H1 (cell line): ENCODE measurements at regions not wholly inside any gene's neighbourhood (a gene's known extent, or its start where the extent isn't known, plus 50 kb on each side); places are given as distances from the start of the nearest gene placed in this dataset.

ENCODE experiments used
- CTCF ChIA-PET: fragments of 300-600 bp; sonication (Branson Sonifier 250); formaldehyde crosslinking; loops from one replicate; lab custom pipeline; 2021; ENCODE audit not compliant: partially characterized antibody; lab: Charles Lee
- POLR2A ChIA-PET: fragments of 300-600 bp; sonication (Branson Sonifier 250); formaldehyde crosslinking; loops from one replicate; lab custom pipeline; 2021; ENCODE audit warnings: inconsistent platforms; ENCODE audit not compliant: partially characterized antibody; lab: Charles Lee
- DNase-seq, 2 experiments: peaks; one replicate each; pipeline versions ENCODE4 v3.0.0 to v3.0.0-alpha.2; 2010 to 2022; ENCODE audit warnings: low spot score in 2 of 2, low read depth in 1 of 2, mixed read lengths in 1 of 2
- FAIRE-seq: peaks from 2 replicates; lab custom pipeline; 2011; peaks lifted over from hg19 to GRCh38; lab: Jason Lieb, UNC
- H2AFZ ChIP-seq: 2 replicates; pipeline ENCODE4 v1.8.1; 2012; ENCODE audit warnings: low read length, inconsistent platforms
- H2AK5ac ChIP-seq: 2 replicates; pipeline ENCODE4 v1.6.1; 2013; ENCODE audit warnings: low read depth, low read length
- H2BK120ac ChIP-seq: replicated peaks from 2 replicates; pipeline ENCODE3; 2013; ENCODE audit warnings: low read depth, low read length, inconsistent platforms
- H2BK12ac ChIP-seq: 2 replicates; pipeline ENCODE4 v1.6.1; 2013; ENCODE audit warnings: low read depth, low read length
- H2BK15ac ChIP-seq: 2 replicates; pipeline ENCODE4 v1.6.1; 2013; ENCODE audit warnings: low read length
- H2BK20ac ChIP-seq: 2 replicates; pipeline ENCODE4 v1.6.1; 2013; ENCODE audit warnings: low read length
- H2BK5ac ChIP-seq: 2 replicates; pipeline ENCODE4 v1.6.1; 2013; ENCODE audit warnings: low read depth, low read length
- H3K14ac ChIP-seq: 2 replicates; pipeline ENCODE4 v1.6.1; 2013; ENCODE audit warnings: inconsistent platforms; ENCODE audit not compliant: insufficient read length
- H3K18ac ChIP-seq: 2 replicates; pipeline ENCODE4 v1.6.1; 2013; ENCODE audit warnings: low read length; ENCODE audit errors: extremely low read depth
- H3K23ac ChIP-seq: 2 replicates; pipeline ENCODE4 v1.6.1; 2013; ENCODE audit warnings: inconsistent platforms; ENCODE audit not compliant: insufficient read length
- H3K23me2 ChIP-seq: 2 replicates; pipeline ENCODE4 v1.6.1; 2013; ENCODE audit warnings: low read depth, low read length
- H3K27ac ChIP-seq: 2 replicates; pipeline ENCODE4 v1.6.1; 2011; ENCODE audit warnings: low read depth, low read length, inconsistent platforms
- H3K27me3 ChIP-seq, 4 experiments: replicated peaks in 1 of 4; 1 replicate in 1 of 4; 2 replicates in 3 of 4; pipeline versions ENCODE4 v1.6.1 to v1.8.1; 2011 to 2013; ENCODE audit warnings: low read length in 3 of 4, mild to moderate bottlenecking in 3 of 4, inconsistent platforms in 2 of 4, mixed read lengths in 2 of 4, moderate library complexity in 1 of 4; ENCODE audit not compliant: control insufficient read depth in 3 of 4, insufficient read depth in 3 of 4; ENCODE audit errors: extremely low read depth in 1 of 4
- H3K36me3 ChIP-seq, 4 experiments: 2 replicates each; pipeline versions ENCODE4 v1.6.1 to v1.8.1; 2011 to 2013; ENCODE audit warnings: mild to moderate bottlenecking in 4 of 4, low read length in 3 of 4, moderate library complexity in 2 of 4, control low read depth in 1 of 4, inconsistent platforms in 1 of 4; ENCODE audit not compliant: insufficient read depth in 4 of 4, control insufficient read depth in 2 of 4
- H3K4ac ChIP-seq: replicated peaks from 2 replicates; pipeline ENCODE3; 2013; ENCODE audit warnings: low read length, low read depth, mixed read lengths, inconsistent platforms; ENCODE audit not compliant: insufficient read length
- H3K4me1 ChIP-seq, 4 experiments: replicated peaks in 1 of 4; 1 replicate in 1 of 4; 2 replicates in 3 of 4; pipeline versions ENCODE4 v1.6.1 to v1.8.1; 2011 to 2013; ENCODE audit warnings: low read length in 3 of 4, inconsistent platforms in 2 of 4, mixed read lengths in 1 of 4; ENCODE audit not compliant: insufficient read depth in 4 of 4, control insufficient read depth in 3 of 4
- H3K4me2 ChIP-seq, 2 experiments: 2 replicates each; pipeline versions ENCODE4 v1.6.1 to v1.8.1; 2011 to 2013; ENCODE audit warnings: low read depth in 2 of 2, low read length in 2 of 2, control low read depth in 1 of 2, inconsistent platforms in 1 of 2, mild to moderate bottlenecking in 1 of 2; ENCODE audit not compliant: insufficient read depth in 1 of 2
- H3K4me3 ChIP-seq, 4 experiments: fragments of 200-600, 300-600 bp in 1 of 4; sonication (generic), shearing (Covaris generic), sonication (Bioruptor Twin) in 1 of 4; 2 replicates each; pipeline versions ENCODE4 v1.5.1 to v1.8.1; 2011 to 2016; ENCODE audit warnings: low read length in 4 of 4, low read depth in 3 of 4, control low read depth in 2 of 4, inconsistent platforms in 2 of 4, mild to moderate bottlenecking in 2 of 4, mixed read lengths in 1 of 4, moderate library complexity in 1 of 4; ENCODE audit not compliant: insufficient read depth in 2 of 4; ENCODE audit errors: extremely low read depth in 1 of 4
- H3K56ac ChIP-seq: replicated peaks from 2 replicates; pipeline ENCODE3; 2013; ENCODE audit warnings: low read depth, mild to moderate bottlenecking, mixed read lengths, low read length, inconsistent platforms; ENCODE audit not compliant: insufficient read length
- H3K79me1 ChIP-seq: 2 replicates; pipeline ENCODE4 v1.6.1; 2013; ENCODE audit warnings: low read depth, low read length, control low read depth
- H3K79me2 ChIP-seq, 2 experiments: 2 replicates each; pipeline versions ENCODE4 v1.6.1 to v1.8.1; 2012 to 2013; ENCODE audit warnings: low read length in 2 of 2, mild to moderate bottlenecking in 2 of 2, inconsistent platforms in 1 of 2; ENCODE audit not compliant: insufficient read depth in 2 of 2, control insufficient read depth in 1 of 2
- H3K9ac ChIP-seq, 4 experiments: replicated peaks in 1 of 4; 1 replicate in 1 of 4; 2 replicates in 3 of 4; pipeline versions ENCODE4 v1.6.1 to v1.8.1; 2011 to 2013; ENCODE audit warnings: low read depth in 3 of 4, low read length in 3 of 4, control low read depth in 2 of 4, mild to moderate bottlenecking in 2 of 4, moderate library complexity in 2 of 4, inconsistent platforms in 1 of 4; ENCODE audit errors: extremely low read depth in 1 of 4
- H3K9me3 ChIP-seq, 2 experiments: 2 replicates each; pipeline versions ENCODE4 v1.6.1 to v1.8.1; 2012 to 2013; ENCODE audit warnings: mild to moderate bottlenecking in 2 of 2, moderate library complexity in 2 of 2, control low read depth in 1 of 2, inconsistent platforms in 1 of 2, low read depth in 1 of 2, low read length in 1 of 2, mixed read lengths in 1 of 2; ENCODE audit not compliant: insufficient read depth in 2 of 2
- H4K20me1 ChIP-seq, 2 experiments: replicated peaks in 1 of 2; 2 replicates each; pipeline versions ENCODE3 to v1.8.1; 2011 to 2013; ENCODE audit warnings: inconsistent platforms in 2 of 2, low read length in 2 of 2, mild to moderate bottlenecking in 1 of 2; ENCODE audit not compliant: insufficient read depth in 2 of 2, control insufficient read depth in 1 of 2
- H4K5ac ChIP-seq: 2 replicates; pipeline ENCODE4 v1.6.1; 2013; ENCODE audit warnings: low read length, low read depth, mixed read lengths, inconsistent platforms; ENCODE audit not compliant: insufficient read length
- H4K8ac ChIP-seq: 2 replicates; pipeline ENCODE4 v1.8.0; 2013; ENCODE audit warnings: mild to moderate bottlenecking, moderate library complexity, low read length, inconsistent platforms; ENCODE audit not compliant: insufficient read depth; ENCODE audit errors: extremely low read depth
- H4K91ac ChIP-seq: replicated peaks from 2 replicates; pipeline ENCODE3; 2013; ENCODE audit warnings: low read length, mixed read lengths, inconsistent platforms; ENCODE audit not compliant: insufficient read length
- HDAC6 ChIP-seq: IDR thresholded peaks from one replicate; pipeline ENCODE4 v1.7.1; 2012; ENCODE audit warnings: low read depth, mild to moderate bottlenecking, inconsistent platforms, low read length, moderate library complexity
- POLR2A ChIP-seq, 2 experiments: IDR thresholded peaks; 1 replicate in 1 of 2; 2 replicates in 1 of 2; pipeline ENCODE4 v1.6.1; 2011; ENCODE audit warnings: low read depth in 2 of 2, low read length in 2 of 2, mild to moderate bottlenecking in 2 of 2; ENCODE audit errors: control extremely low read depth in 1 of 2
- WGBS, 2 experiments: shearing (Covaris generic) in 1 of 2; methylation state at CpG; one replicate each; pipeline versions ENCODE4 v1.1.6 to v1.1.7; 2013 to 2015; ENCODE audit warnings: low lambda C conversion rate in 2 of 2, mixed read lengths in 2 of 2, inconsistent platforms in 1 of 2, low coverage in 1 of 2, missing lambda C conversion rate in 1 of 2; ENCODE audit not compliant: insufficient replicate concordance in 2 of 2, insufficient coverage in 1 of 2, insufficient read length in 1 of 2; ENCODE audit errors: extremely low coverage in 1 of 2, missing lambda C conversion rate in 1 of 2; 5-methylcytosine and 5-hydroxymethylcytosine counted together

DNA sequence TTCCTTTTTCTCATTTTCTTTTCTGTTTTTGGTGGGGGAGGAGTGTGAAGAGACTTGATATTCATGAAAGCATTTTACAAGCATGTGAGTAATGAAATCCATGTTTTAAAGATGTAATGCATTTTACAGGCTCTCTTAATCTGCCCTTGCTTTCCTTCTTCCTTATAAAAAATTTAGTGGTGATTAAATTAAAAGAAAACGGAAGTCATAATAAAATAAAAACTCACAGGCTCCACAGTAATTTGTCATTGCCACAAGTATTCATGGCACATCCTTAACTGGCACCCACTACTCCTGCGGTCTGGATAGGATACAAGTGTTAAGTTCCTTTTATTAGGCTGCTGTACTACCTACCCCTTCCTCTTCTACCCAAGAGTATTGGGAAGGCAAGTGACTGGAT, 241.2 kb downstream of the SLC4A3 start:
- CTCF ChIA-PET: no interaction called here
- H3K9ac ChIP-seq: no peak overlapping the region
- H2AFZ ChIP-seq: no peak overlapping the region
- POLR2A ChIA-PET: no interaction called here
- no peaks in the 10 kb centered on the region for H3K9me3 ChIP-seq
- H3K4ac ChIP-seq: no peak overlapping the region
- H2AK5ac ChIP-seq: no peak overlapping the region
- H3K27ac ChIP-seq: no peak overlapping the region
- no peak overlapping the region for H4K91ac ChIP-seq
- no peak overlapping the region for H4K8ac ChIP-seq
- no peak for DNase-seq
- WGBS, 2 experiments: 91% methylated on average over 2 of the region's 2 CpGs; no CpG with 5 or more reads in 1 of the 2 experiments
- no peak overlapping the region for H3K56ac ChIP-seq
- no peaks in the 10 kb centered on the region; the same call in 1 of the 2 replicates for H3K23me2 ChIP-seq
- no peak overlapping the region for H2BK12ac ChIP-seq
- H3K79me1 ChIP-seq: no peaks in the 10 kb centered on the region
- H3K27me3 ChIP-seq: no peaks in the 10 kb centered on the region
- no peaks in the 10 kb centered on the region for H3K79me2 ChIP-seq
- no peak overlapping the region for H2BK20ac ChIP-seq
- H3K14ac ChIP-seq: no peak overlapping the region
- H3K4me3 ChIP-seq: no peak overlapping the region
- H3K4me2 ChIP-seq: no peak overlapping the region
- no peaks in the 10 kb centered on the region for H3K36me3 ChIP-seq
- H3K4me1 ChIP-seq: peaks cover 0 to 17% (median 7%) of the 10 kb centered on the region in 4 experiments; a peak in 5 of 7 replicates
- H3K23ac ChIP-seq: no peak overlapping the region
- FAIRE-seq: no peak
- H2BK5ac ChIP-seq: no peak overlapping the region
- no peak overlapping the region for H2BK120ac ChIP-seq
- H4K20me1 ChIP-seq: no peaks in the 10 kb centered on the region
- no peak overlapping the region for H2BK15ac ChIP-seq
- no peak overlapping the region for H3K18ac ChIP-seq
- H4K5ac ChIP-seq: no peak overlapping the region
- TF ChIP-seq HDAC6 (no peak), POLR2A (IDR thresholded peaks at IDR 0.05; ENCODE audit: control extremely low read depth in 1 of 2, low read depth in 2 of 2, low read length in 2 of 2) (no peak)
